Ramos (cell line): ENCODE measurements at regions not wholly inside any gene's neighbourhood (a gene's known extent, or its start where the extent isn't known, plus 50 kb on each side); places are given as distances from the start of the nearest gene placed in this dataset.

Source experiments
- in situ Hi-C: fragments of 300-500 bp; cut with MboI; formaldehyde crosslinking; loops from one replicate; pipeline ENCODE4 v1.14.3; 2022; ENCODE audit warnings: low sequenced_read_pairs; ENCODE audit not compliant: unreplicated experiment

DNA sequence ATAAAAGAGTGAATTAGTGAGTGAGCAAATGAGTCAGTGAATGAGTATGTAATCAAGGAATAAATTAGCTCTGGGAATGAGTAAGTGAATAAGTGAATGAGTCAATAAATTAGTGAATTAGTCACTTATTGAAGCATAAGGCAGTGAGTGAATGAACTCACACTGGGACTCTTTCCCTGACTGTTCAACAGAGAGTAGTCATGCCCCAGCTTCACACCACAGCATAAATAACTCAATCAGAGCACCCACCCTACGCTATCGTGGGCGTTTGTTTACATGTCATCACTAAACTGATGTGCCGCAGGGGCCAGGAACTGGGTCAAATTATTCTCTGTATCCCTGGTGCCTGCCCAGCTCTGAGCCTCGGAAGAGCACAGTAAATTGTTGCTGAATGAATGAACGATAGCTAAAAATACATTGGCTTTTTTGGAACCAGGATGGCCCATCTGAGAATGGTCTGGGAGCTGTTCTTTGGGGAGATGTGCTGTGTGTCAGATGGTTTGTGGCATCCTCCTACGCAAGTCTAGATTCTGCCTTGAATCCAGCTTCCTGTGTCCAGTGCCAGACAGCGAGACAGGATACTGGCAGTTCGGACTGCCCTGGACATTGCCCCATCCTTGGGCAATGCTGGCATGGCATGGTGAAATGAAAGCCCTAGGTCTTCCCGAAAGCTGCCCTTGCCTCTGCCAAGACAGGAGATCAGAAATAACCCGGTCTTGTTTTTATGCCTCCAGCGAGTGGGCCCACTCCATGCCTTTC lies 98.0 kb upstream of the RTL1 start:
- in situ Hi-C loops: no loop called here

DNA sequence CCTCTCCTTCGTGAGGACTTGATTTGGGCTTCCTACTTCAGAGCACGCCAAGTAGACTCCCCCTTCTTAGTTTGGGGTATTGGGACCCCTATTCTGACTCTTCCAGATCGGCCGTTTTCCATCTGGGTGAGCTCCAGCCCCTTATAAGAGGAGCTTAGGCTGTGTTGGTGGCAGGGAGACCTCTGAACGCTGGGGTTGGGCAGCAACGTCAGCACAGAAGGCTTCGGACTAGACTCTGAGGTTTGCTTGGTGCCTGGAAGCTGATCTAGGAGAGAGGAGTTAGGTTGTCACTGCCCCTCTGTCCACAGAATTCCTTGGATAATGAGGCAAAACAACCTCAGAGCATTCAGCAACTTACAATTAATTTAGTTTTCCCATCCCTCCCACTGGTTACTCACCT lies 99.2 kb upstream of the RTL1 start:
- in situ Hi-C loops: no loop called here

DNA sequence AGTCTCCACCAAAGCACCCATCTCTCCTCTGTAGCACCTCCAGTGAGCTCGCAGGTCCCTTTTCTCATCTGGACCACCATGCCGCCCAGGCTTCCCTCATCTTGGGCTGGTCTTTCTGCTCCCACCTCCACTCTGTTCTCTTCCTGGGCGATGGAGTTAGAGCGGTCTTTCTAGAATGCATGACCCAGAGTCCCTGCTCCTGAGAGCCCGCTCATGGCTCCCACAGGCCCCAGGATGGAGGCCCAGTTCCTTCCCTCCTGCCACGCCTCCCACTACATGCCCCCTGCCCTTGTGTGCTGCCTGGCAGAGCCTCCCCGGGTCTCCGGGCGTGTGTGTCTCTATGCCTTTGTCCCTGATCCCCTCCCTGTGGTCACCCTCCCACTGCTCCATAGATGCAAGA lies 100.7 kb upstream of the RTL1 start:
- in situ Hi-C loops: no loop called here

DNA sequence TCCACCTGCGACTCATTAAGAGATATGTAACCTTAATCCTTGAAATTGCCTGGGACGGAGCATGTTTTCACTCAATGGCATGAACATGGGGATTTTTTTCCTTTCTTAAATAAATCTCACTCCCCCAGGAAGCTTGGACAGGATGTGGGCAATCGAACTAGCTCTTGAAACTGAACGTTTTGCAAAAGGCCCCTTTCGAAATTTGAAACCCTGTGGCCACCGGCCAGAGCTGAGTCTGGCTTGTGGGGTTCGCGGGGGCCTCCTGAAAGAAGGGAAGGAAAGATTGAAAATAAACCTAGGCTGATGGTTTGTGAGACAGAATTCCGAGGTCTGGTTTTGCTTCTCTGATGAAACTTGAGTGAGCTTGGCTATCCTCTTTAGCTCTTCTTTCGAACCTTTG lies 101.4 kb upstream of the RTL1 start:
- in situ Hi-C loops: no loop called here

DNA sequence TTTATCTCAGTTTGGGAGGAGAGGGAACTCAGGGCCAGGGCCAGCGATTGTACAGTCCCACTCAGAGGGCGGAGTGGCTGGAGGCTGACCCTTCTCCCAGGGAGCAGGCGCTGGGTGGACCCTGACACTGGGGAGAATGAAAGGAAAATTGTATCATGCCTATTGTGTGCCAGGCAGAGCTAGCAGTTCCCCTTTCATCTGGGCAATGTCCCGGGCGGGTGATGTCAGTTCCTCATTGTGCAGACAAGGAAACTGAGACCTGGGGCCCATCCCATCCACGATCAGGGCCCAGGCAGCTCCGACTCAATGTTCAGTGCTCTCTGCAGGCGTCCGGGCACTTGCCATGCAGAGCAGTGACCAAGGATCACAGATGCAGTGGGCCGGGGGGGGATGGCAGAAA lies 101.9 kb upstream of the RTL1 start:
- in situ Hi-C loops: no loop called here

DNA sequence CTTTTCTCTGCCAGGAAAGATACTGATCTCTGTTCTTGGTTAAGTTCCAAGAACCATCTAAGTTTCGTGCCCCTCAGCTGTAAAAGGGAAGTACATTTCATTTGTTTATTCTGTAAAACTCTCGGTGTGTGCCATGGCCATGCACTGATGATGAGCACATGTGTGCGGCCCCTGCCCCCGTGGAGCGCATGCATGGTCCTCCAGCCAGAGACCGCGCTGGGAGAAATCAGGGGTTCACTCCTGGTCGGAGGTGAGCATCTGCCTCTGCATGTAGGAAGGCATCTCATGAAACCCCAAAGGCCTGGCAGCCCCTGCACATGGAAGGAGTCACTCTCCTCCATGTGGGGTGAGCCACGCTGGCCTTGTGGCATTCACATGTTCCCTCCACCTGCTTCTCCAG lies 102.5 kb upstream of the RTL1 start:
- in situ Hi-C loops: no loop called here

DNA sequence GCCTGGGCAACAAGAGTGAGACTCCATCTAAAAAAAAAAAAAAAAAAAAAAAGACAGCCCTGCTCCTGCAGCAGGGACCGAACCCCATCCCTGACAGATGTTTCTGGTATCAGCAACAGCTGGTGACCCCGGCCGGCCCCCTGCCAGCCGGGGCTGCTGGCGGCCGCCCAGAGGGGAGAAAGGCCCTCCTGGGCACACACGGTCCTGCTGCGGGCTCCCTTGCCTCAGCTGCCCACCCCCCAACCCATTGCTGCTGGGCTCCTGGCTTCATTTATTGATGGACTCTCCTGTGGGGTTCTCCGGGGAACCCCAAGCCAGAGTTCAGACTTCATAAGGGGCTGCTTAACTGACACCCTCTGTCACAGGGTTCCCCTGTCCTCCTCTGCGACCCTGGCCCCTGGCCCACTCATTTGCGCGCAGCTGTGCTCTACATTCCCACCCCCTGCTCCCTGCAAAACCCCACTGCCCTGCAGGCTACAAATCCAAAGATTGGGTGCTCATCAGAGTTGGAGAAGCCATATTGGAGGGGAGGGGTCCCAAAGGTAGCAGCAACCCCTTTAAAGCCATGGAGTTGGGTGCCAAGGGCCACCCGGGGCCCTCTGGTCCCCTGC lies 103.6 kb upstream of the RTL1 start:
- in situ Hi-C loops: no loop called here

DNA sequence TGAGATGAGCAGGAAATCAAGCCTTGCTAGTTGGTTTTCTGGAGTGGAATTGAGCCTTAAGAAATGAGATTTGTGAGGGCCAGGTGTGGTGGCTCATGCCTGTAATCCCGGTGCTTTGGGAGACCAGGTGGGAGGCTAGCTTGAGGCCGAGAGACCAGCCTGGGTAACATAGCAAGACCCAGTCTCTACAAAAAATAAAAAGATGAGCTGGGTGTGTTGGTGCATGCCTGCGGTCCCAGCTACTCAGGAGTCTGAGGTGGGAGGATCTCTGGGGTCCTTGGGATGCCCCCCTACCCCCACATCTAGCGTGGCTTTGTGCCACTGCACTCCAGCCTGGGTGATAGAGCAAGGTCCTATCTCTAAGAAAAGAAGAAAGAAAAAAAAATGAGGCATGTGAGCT lies 104.2 kb upstream of the RTL1 start:
- in situ Hi-C loops: no loop called here

DNA sequence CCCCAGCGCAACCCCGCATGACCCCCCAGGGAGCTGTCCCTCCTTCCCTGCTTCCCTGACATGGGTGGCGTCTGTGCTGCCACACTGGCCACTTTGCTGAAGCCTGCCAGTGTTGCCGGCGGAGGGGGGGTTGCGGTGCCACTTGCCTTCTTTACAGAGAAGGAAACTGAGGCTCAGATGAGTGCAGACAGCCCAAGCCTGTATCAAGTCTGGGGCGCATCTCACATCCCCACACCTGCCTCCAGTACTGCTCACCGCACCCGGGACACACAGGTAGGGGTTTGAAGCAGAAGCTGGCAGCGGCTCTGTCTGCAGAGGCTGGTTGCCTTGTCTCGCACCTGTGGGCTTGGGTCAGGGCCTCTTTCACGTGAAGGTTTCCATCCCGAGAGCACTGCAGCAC lies 104.7 kb upstream of the RTL1 start:
- in situ Hi-C loops: no loop called here

DNA sequence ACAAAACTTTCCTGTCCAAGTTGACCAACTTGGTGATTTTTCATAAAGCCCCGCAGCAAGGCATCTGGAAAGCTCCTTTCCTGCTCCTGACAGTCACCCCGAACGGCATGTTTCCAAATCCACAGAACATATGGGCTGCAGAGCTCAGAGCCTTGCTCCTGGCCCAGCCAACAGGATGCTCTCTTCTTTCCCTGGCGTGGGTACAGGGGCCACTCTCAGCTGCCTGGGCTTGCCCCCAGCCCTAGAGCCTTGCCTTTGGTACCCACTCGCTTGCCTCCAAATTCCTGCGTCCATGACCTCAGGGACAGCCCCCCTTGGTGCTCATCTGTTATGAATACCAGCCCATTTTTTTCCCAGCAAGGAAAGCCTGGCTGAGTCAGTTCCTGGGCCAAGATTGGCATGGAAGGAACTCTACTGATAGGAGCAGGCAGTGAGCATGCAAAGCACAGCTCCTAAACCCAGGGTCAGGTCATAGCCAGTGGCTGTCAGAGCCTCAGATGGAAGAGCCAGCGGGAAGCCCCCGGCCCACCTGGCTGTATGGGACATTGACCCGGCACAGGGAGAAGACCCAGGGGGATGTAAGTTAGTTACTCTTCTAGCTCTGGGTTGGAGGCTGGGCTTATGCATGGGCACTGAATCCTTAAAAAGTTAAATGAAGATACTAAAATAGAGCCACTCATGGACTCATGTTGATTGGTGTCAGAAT lies 105.3 kb upstream of the RTL1 start:
- in situ Hi-C loops: no loop called here

DNA sequence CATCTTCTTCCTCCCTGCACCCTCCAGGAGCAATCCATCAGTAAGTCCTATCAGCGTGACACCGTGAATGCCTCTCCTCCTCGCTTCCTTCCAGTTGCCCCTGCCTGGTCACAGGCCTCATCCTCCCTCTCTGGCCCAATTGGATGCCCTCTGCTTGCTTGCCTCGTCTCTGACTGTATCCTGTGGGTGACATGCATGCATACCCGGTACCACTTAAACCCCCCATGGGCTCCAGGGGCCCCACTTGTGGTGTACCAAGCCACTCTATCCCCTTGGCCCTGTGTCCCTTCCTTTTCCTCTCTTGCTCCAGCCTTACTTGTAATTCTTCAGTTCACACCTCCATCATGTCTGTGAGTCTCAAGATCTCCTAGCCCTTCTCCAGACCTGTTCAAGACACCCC lies 106.0 kb upstream of the RTL1 start:
- in situ Hi-C loops: no loop called here

DNA sequence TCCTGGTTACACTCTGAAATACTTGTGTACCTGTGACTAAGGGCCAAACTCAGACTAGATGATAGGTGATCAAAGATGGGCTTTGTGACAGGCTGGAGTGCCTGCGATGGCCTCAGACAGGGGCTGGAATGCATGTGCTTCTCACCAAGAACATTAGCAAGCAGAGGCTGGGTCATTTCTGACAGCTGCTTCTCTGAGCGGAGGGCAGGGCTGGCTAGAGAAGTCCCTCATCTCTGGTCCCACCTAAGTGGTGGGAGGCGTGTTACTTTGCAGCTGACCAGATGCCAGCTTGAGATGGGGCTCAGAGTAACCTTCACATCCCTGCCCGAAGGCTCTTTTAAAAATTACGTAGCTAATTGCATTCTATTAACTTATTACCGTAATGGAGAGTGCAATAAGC lies 106.8 kb upstream of the RTL1 start:
- in situ Hi-C loops: no loop called here

DNA sequence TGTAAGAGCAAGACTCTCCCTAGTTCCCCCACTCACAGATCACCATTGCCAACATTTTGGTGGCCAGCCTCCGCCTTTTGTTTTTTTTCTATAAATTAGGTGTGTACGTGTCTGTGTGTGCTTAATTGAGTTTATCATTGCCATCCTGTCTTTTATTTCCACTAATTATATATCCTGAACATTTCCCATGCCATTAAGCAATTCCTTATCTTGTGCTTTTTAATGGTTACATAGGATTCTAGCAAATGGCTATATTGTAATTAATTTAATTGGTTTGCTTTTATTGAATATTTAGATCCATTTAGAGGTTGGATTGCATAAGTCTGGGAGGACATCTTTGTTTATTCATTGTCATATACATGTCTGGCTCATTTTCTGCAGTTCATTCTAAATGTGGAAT lies 107.3 kb upstream of the RTL1 start:
- in situ Hi-C loops: no loop called here

DNA sequence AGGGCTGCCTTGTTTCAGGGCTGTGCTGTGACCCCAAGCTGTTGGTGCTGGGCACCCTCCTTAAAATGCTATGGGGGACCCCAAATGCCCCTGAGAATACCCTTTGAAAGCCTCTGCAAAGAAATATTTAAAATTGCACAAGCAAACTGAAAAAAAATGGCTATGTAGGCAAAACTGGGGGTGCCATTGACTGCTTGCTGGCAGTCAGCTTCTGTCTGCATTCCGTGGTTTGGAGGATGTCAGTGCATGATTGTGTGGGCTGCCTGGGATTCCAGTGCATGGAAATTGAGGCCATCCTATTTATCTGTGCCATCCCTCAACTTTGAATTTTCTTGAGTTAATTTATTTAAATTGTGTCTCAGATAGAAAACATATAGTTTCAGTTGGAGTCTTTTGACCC lies 113.7 kb upstream of the RTL1 start:
- in situ Hi-C loops: no loop called here

DNA sequence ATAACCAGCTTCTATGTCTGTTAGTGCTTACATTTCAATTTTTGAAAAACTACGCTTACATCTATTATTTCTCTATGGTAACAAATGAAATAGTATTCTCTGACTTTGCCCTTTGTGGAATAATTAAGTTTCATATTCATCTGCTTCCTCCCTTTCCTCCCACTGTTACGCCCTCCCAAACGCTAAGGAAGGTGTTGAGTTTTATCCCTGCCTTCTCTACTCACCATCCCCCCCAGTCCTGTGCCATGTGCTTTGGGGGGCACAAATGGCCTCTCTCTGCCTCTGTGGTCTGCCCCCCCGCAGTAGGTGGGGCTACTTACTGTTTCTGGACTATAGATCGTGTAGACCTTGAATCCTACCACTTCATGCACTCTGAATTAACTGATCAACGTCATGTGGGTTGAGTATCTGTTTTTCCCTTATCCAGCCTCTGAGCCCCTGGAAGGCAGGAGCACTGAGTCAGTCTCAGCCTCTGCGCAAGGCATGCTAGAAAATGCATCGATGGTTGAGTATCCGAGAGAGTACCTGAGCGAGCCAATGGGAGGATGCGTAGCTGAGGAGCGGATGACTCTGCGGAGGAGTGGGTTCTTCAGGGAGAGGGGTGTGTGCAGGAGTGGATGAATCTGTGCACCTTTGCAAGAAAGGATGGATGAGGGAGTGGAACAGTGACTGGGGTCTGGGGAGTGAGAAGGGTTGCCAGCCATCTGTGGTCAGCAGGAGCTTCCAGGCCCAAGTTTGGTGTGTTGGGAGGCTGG lies 114.5 kb upstream of the RTL1 start:
- in situ Hi-C loops: no loop called here

DNA sequence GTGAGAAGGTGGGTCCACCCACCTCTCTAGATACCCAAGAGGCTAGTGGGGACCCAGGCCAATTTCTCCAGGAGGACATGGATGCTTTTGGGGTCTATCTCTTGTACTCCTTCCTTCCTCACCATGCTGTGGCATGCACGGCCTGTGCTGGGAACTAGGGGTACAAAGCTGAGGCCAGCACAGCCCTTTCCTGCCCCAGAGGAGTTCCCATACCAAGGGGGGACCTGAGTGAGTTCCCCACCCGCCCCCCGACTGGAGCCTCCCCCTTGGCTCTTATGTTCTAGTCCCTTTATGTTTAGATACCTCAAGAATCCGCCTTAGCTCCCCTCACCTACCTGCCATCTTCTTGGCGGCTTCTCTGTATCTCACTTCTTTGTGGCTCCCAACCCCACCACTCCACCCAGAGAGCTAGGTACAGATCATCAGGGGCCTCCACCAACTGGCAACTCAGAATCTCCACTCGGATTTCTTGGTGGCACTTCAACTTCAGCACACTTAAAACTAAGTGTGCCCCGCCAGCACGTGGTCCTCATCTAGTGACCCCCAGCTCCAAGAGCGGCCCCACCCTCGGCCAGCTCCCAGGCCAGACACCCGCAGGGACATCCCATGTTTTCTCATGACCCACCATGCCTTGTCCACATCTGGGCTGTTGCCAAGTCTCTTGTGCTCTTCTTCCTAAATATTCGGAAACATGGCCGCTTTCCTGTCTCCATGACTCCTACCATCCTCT lies 115.2 kb upstream of the RTL1 start:
- in situ Hi-C loops: no loop called here

DNA sequence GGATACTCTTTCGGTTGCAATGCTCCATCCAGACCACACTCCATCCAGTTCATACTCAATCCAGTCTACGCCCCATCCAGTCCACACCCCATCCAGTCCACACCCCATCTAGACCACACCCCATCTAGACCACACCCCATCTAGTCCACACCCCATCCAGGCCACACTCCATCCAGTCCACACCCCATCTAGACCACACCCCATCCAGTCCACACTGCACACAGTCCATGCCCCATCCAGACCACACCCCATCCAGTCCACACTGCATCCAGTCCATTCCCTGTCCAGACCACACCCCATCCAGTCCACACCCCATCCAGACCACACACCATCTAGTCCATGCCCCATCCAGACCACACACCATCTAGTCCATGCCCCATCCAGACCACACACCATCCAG lies 116.0 kb upstream of the RTL1 start:
- in situ Hi-C loops: no loop called here

DNA sequence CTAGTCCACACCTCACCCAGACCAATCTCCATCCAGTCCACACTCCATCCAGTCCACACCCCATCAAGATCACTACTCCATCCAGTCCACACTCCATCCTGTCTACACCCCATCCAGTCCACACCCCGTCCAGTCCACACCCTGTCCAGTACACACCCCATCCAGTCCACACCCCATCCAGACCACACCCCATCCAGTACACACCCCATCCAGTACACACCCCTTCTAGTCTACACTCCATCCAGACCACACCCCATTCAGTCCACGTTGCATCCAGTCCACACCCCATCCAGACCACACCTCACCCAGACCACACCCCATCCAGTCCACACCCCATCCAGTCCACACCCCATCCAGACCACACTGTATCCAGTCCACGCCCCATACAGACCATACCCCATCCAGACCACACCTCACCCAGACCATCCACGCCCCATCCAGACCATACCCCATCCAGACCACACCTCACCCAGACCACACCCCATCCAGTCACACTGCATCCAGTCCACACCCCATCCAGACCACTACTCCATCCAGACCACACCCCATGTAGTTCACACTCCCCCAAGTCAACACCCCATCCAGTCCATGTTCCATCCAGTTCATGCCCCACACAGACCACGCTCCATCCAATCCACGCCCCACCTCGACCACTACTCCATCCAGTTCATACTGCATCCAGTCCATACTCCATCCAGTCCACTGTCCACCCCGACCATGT lies 116.6 kb upstream of the RTL1 start:
- in situ Hi-C loops: no loop called here

DNA sequence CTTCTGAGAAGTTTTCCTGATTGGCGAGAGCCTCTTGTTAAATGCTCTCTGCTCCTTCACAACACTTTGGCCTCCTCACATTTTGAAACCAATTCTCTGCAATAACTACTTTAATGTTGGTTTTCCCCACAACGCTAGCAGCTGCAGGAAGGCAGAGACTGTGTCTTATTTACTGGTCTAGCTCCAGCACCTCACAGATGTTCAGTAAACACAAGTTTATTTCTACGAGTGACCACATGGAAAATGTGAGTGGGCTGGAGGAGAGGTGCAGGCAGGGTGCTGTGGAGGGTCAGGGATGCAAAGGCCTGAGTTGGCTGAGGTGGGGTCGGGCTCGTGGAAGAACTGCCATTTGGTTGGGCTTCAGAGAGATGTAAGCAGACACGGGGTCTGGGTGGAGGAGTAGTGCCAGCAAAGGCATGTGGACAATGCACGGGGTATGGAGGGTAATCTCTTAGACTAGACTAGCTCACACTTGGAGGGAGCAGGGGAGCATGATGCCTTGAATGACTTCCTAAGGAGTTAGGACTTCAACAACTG lies 117.4 kb upstream of the RTL1 start:
- in situ Hi-C loops: no loop called here
